NCI-H82 (cell line): ENCODE measurements at regions not wholly inside any gene's neighbourhood (a gene's known extent, or its start where the extent isn't known, plus 50 kb on each side); places are given as distances from the start of the nearest gene placed in this dataset.
"Not testable (repeated sequence)": the region's sequence is repeated elsewhere in the genome, so short reads cannot be mapped to it uniquely, and the experiment has no call there.

Experiments
- DNase-seq: peaks from one replicate; lab custom pipeline; 2025; lab: John Stamatoyannopoulos, UW

DNA sequence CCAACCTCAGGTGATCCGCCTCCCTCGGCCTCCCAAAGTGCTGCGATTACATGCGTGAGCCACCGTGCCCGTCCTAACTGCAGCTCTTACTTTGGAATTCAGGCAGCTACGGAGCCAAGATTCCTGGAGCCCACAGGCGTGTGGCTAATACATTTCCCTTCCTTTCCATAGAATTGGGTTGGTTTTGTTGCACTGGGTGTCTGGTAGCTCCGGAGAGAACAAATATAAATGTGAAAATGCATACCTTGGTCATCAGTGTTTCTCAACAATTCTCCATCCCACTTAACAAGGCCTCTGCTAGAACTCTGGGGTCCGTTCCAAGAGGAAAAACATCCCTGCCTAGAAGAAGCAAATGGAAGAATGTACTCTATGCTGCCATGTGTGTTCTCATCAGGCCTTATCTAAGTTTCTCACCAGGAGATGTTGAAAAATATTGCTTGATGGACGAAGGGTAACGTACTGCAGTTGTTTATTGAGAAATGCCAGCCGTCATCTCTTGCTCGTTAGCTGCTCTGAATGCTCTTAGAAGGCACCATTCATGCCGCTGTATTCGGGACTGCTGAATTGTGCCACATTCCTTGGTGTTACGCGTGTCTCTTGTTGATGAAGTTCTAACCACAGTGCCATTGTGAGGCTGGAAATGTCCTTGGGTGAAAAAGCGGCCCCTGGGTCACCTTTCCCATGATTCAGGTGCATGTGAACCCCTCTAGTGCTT, 50.5 kb upstream of the CD99 start:
- no peak for DNase-seq

DNA sequence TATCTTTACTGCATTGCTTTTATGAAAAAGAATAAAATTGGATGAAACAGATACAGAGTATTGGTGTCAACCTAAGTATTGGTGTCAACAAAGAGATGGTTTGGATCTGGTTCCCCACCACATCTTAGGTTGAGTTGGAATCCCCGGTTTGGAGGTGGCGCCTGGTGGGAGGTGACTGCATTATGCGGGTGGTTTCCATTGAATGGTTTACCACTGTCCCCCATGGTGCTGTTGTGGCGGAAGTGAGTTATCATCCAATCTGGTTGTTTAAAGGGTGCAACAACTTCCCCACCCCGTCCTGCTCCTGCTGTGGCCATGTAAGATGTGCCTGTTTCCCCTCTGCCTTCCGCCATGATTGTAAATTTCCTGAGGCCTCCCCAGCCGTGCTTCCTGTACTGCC, 52.8 kb upstream of the CD99 start:
- no peak for DNase-seq

DNA sequence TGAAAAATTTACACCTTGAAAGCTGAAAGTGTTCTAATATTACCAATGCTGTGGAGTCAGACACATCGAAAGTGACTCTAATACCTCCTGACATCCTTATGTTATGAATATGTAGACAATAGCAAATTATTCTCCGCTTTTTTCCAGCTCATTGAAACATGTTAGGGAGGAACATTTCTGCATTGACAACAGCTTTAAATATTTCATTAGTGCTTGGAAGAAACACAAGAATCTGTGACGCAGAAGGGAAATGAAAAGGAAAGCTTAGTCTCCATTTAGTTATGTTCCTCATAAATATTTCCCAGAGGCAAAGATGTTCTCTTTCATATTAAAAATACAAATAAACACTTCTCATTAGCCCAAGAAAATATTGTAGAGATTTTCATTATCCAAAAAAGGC, 55.8 kb upstream of the CD99 start:
- DNase-seq, result no peak

DNA sequence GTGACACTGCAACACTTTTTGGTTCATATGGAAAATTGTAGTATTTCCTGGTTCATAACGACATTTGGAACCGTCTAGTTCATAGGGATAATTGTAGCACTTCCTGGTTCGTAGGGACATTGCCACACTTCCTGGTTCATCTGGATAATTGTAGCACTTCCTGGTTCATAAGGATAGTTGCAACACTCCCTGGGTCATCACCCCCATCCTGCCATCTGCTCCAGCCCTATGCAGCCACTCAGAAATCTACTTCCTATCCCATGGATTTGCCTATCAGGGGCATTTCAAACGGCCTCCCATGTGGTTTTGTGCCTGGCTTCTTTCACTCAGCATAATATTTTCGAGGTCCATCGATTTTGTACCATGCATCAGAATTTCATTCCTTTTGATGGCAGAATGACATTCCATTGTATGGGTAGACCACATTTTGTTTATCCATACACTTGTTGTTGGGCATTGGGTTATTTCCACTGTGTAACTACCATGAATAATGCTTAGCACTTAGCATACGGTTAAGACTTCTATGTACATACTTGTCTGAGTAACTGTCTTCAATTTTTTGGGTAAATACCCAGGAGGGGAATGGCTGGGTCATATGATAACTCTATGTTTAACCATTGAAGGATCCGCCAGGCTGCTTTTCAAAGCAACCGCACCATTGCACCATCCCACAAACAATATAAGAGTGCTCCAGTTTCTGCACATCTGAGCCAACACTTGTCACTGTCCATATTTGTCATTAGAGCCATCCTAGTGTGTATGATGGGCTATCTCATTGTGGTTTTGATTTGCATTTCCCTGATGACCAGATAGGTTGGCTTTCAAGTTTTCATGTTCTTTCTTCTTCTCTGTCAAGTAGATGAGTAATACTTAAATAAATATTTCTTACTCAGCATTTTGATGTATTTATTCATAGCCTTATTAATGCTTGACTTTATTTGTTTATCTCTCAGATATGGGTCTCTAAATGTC, 58.3 kb upstream of the CD99 start:
- no peak for DNase-seq

DNA sequence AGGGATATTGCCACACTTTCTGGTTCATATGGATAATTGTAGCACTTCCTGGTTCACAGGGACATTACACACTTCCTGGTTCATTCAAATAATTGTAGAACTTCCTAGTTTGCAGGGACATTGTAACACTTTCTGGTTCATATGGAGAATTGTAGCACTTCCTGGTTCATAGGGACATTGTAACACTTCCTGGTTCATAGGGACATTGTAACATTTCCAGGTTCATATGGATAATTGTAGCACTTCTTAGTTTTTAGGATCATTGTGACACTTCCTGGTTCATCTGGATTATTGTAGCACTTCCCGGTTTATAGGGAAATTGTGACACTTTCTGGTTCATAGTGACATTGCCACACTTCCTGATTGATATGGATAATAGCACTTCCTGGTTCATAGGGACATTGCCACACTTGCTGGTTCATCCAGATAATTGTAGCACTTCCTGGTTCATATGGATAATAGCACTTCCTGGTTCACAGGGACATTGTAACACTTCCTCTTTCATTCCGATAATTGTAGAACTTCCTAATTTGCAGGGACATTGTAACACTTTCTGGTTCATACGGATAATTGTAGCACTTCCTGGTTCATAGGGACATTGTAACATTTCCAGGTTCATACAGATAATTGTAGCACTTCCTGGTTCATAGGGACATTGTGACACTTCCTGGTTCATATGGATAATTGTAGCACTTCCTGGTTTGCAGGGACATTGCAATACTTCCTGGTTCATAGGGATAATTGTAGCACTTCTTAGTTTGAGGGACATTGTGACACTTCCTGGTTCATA, 59.2 kb upstream of the CD99 start:
- no peak for DNase-seq

DNA sequence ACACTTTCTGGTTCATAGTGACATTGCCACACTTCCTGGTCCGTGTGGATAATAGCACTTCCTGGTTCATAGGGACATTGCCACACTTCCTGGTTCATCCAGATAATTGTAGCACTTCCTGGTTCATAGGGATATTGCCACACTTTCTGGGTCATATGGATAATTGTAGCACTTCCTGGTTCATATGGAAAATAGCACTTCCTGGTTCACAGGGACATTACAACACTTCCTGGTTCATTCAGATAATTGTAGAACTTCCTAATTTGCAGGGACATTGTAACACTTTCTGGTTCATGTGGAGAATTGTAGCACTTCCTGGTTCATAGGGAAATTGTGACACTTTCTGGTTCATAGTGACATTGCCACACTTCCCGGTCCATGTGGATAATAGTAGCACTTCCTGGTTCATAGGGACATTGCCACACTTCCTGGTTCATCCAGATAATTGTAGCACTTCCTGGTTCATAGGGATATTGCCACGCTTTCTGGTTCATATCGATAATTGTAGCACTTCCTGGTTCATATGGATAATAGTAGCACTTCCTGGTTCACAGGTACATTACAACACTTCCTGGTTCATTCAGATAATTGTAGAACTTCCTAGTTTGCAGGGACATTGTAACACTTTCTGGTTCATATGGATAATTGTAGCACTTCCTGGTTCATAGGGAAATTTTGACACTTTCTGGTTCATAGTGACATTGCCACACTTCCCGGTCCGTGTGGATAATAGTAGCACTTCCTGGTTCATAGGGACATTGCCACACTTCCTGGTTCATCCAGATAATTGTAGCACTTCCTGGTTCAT, 60.0 kb upstream of the CD99 start:
- not testable (repeated sequence) for DNase-seq

DNA sequence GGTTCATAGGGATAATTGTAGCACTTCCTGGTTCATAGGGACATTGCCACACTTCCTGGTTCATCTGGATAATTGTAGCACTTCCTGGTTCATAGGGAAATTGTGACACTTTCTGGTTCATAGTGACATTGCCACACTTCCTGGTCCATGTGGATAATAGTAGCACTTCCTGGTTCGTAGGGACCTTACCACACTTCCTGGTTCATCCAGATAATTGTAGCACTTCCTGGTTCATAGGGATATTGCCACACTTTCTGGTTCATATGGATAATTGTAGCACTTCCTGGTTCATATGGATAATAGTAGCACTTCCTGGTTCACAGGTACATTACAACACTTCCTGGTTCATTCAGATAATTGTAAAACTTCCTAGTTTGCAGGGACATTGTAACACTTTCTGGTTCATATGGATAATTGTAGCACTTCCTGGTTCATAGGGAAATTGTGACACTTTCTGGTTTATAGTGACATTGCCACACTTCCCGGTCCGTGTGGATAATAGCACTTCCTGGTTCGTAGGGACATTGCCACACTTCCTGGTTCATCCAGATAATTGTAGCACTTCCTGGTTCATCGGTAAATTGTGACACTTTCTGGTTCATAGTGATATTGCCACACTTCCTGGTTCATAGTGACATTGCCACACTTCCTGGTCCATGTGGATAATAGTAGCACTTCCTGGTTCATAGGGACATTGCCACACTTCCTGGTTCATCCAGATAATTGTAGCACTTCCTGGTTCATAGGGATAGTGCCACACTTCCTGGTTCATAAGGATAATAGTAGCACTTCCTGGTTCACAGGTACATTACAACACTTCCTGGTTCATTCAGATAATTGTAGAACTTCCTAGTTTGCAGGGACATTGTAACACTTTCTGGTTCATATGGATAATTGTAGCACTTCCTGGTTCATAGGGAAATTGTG, 60.8 kb upstream of the CD99 start:
- DNase-seq, result not testable (repeated sequence)

DNA sequence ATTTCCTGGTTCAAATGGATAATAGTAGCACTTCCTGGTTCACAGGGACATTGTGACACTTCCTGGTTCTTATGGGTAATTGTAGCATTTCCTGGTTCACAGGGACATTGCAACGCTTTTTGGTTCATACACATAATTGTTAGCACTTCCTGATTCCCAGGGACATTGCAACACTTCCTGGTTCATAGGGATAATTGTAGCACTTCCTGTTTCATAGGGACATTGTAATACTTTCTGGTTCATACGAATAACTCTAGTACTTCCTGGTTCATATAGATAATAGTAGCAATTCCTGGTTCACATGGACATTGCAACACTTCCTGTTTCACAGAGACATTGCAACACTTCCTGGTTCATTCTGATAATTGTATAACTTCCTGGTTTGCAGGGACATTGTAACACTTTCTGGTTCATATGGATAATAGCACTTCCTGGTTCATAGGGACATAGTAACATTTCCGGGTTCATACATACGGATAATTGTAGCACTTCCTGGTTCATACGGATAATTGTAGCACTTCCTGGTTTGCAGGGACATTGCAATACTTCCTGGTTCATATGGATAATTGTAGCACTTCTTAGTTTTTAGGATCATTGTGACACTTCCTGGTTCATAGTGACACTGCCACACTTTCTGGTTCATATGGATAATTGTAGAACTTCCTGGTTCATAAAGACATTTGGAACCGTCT, 61.6 kb upstream of the CD99 start:
- DNase-seq, result no peak

DNA sequence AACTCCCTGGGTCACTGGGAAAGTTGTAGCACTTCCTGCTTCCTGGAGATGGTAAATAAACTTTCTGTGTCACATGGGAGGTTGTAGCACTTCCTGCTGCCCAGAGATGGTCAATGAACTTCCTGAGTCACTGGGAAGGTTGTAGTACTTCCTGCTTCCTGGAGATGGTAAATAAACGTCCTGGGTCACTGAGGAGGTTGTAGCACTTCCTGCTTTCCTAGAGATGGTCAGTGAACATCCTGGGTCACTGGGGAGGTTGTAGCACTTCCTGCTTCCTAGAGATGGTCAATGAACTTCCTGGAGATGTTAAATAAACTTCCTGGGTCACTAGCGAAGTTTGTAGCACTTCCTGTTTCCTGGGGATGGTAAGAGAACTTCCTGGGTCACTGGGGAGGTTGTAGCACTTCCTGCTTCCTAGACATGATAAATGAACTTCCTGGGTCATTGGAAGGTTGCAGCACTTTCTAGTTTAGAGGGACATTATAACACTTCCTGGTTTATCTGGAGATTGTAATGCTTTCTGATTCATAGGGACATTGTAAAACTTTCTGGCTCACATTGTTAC, 62.3 kb upstream of the CD99 start:
- no peak for DNase-seq

DNA sequence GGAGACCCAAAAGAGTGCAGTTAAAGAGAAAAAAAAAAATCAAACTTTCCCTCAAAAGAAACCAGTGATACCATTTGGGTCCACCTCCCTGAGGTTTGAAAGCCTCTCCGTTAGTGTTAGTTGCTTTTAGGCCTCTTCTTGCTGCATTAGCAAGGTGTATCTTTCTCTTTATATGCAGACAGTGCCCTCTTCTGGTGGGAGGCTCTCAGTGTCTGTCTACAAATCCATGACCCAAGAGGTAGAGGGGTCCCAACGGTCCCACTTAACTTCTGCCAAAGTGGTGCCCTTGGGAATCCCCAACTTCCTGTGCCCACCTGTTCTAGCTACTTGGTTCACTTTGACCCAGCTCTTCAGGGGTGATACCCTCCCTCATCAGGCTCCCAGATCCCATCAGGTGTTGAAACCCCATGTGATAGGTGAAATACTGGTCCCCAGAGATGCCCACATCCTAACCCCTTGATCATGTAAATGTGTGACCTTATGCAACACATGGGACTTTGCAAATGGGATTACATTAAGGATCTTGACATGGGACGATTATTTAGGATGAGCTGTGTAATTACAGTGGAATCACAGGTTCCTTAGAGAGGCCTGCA, 63.7 kb upstream of the CD99 start:
- no peak for DNase-seq

DNA sequence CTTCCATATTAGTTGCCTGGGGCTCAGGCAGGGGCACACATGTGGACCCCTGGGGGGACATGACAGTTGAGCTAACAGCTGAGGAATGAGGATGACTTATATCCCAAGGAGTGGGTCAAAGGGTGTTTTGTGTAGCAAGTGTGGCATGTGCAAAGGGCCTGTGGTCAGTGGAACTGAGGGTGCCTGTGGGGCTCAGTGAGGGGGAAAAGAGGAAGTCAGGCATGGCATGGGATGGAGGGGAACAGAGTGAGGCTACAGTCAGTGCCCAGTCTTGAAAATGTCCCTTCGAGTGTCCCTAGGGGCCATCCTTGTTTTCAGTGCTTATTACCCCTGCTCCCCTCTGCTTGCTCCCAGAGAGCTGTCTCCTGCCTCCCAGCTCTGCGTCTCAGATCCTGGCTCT, 64.3 kb upstream of the CD99 start:
- no peak for DNase-seq

DNA sequence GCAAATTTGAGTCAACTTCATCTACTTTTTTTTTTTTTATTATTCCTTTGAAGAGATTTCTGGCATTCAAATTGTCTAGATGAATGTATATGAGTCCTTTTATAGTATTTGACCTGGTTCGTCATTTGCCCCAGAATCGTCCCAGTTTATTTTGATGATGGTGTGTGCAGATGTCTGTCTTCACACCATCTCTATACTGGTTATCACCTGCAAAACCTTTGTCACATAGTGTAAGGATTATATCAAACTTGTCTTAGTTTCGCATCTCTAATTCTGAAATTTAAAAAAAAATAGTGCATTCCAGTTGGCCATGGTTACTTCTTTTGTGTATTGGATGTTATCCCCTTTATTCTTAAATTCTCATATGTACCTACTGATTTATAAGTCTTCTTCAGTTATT, 70.5 kb upstream of the CD99 start:
- DNase-seq, result no peak

DNA sequence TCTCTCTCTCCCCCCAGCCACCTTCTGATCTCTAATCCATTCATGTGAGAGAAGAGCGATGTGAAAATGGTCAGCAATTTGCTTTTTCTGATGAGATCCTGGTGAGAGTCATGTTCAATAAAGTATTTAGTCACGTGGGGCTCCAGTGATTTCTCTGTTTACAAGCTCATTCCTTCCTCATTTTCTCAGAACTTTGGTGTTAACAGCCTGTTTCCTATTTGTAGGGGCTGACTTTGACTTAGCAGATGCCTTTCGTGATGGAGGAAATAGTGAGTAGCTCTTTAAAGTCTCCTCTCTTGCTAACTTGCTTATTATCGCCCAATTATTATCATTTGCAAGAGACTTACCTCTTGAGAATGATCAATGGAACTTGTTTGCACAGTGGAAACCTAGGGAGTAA, 72.6 kb upstream of the CD99 start:
- DNase-seq, result no peak

DNA sequence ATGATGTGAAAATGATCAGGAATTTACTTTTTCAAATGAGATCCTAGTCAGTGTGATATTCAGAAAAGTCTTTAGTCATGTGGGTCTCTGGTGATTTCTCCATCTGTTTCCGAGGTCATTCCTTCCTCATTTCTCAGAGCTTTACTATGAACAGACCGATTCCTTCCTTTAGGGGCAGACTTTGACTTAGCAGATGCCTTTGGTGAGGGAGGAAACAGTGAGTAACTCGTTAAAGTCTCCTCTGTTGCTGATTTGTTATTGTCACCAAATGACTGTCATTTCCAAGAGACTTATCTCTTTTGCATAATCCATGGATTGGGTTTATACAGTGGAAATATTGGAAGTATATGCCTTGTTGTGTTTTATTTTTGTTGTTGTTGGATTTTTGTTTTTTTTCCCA, 76.2 kb upstream of the CD99 start:
- no peak for DNase-seq

DNA sequence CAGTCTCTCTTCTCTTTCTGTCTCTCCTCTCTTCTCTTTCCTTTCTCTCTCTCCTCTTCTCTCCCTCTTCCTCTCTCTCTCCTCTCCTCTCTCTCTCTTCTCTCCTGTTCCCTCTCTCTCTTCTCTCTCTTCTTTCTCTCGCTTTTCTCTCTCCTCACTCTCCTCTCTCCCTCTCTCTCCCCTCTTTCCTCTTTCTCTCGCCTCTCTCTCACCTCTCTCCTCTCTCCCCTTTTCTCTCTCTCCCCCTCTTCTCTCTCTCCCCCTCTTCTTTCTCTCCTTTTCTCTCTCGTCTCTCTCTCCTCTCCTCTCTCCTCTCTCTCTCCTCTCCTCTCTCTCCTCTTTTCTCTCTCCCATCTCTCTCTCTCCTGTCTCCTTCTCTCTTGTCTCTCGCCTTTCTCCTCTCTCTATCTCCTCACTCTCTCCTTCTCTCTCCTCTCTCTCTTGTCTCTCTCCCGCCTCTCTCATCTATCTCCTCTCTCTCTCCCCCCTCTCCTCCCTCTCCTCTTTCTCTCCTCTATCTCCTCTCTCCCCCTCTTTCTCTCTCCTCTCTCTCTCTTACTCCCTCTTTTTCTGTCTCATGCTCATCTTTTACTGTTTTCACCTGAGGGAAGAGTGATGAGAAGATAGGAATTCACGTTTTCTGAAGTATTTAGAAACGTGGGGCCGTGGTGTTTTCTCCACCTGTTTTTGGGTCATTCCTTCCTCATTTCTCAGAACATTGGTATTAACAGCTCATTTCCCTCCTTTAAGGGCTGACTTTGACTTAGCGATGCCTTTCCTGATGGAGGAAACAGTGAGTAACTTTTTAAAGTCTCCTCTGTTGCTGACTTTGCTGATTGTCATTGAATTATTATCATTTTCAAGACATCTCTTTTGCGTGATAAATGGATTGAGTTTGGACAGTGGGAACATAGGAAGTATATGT, 80.6 kb upstream of the CD99 start:
- no peak for DNase-seq

DNA sequence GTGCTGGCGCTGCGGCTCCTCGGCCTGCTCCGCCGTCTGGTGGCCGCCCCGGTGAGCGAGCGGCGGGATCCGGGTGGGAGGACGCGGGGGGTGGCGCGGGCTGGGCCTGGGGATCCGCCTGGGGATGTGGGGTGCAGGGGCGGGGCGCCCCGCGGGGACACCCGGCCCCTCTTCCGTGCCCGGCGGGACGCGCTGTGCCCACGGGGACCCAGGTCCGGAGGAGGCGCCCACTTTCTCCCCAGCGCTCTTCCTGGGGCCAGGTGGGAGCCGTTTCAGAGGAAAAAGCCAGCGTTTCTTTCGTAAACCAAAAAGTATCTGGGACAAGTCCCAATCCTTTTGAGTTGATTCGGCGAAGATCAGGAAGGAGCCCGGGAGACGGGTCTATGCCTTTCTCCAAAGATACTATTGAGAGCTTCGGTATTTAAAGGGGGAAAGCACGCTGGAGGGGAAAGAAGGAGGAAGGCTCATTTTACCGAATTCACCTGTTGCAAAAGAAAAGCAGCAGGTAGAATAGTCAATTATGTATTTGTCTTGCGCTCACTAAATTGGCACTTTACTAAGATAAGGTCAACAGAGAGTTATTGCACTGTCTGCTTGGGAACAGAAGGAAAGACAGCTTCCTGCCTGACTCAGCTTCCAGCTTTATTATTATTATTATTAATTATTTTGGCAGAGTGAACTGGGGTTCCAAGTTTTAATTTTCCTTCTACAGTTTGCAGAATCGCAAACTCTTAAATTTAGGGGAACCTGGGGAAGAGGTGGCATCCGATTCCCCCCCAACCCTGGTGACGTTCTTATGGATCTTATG, 81.5 kb upstream of the CD99 start:
- DNase-seq, result no peak
